NB4 (cell line): ENCODE measurements at regions not wholly inside any gene's neighbourhood (a gene's known extent, or its start where the extent isn't known, plus 50 kb on each side); places are given as distances from the start of the nearest gene placed in this dataset.

ENCODE experiments used
- CTCF ChIP-seq: IDR thresholded peaks from one replicate; pipeline ENCODE4 v1.5.1; 2012; ENCODE audit warnings: low read depth, low read length
- POLR2A ChIP-seq: IDR thresholded peaks from 2 replicates; pipeline ENCODE4 v1.6.1; 2011; ENCODE audit warnings: mild to moderate bottlenecking; ENCODE audit not compliant: insufficient read length; ENCODE audit errors: extremely low read depth

DNA sequence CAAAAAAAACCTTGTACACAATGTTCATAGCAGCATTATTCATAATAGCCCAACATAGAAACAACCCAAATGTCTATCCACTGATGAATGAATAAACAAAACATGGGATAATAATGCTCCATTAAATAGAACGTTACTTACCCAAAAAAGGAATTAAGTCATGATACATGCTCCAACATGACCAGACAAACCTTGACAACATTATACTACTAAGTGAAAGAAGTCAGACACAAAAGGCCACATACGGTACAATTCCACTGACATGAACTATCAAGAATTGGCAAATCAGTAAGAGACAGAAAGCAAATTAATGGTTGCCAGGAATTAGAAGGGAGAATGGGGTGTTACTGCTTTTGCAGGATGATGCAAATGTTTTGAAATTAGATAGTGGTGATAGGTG lies 193.8 kb upstream of the SHISA6 start:
- TF ChIP-seq CTCF (no peak), POLR2A (no peak)
